A172 (cell line): ENCODE measurements at regions not wholly inside any gene's neighbourhood (a gene's known extent, or its start where the extent isn't known, plus 50 kb on each side); places are given as distances from the start of the nearest gene placed in this dataset.
"Not testable (repeated sequence)": the region's sequence is repeated elsewhere in the genome, so short reads cannot be mapped to it uniquely, and the experiment has no call there.

Experiments used
- DNase-seq: peaks from one replicate; pipeline ENCODE4 v3.0.0-alpha.2; 2015; ENCODE audit warnings: low spot score

DNA sequence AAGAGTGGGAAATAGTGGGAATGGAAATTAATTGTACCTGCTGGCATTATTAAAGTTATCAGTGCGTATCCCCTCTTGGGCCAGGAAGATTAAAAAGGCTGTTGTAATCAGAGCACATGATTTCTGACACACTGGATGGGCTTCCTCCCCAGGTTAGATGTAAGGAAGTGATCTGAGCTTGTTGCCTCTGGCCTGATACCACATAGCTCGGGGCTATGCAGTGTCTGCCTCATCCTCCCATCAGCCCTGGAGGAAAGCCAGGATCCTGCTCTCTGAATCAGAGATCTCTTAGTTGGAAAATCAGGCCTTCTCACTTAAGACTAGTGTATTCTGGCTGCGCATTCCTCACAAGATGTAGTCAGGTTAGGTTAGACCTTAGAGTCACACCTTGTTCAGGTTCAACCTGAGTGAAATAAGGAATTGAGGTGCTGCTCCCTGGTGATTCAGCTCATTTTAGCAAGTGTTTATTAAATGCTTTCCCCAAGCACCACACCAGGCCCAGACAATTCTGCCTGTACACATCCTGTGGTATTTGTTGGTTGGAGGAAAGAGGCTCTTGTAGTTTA is 108.2 kb upstream of the IKBKE start:
- DNase-seq = not testable (repeated sequence)

DNA sequence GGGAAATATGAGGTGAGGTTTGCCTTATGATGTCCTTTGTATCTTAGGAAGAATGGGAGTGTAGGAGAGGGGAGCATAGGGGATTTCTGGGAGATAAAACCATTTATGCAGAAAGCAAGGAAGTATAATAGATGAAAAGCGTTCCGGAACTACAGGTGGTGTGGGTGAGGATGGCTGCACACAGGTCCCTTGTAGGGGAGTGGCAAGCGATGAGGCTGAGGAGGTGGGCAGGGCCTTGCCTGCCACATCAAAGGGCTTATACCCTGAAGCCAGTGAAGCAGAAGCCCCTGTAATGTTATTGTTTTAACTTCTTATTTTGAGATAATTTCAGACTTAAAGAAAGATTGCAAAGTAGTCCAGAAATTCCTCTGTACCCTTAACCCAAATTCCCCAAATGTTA is 107.3 kb upstream of the IKBKE start:
- DNase-seq = not testable (repeated sequence)

DNA sequence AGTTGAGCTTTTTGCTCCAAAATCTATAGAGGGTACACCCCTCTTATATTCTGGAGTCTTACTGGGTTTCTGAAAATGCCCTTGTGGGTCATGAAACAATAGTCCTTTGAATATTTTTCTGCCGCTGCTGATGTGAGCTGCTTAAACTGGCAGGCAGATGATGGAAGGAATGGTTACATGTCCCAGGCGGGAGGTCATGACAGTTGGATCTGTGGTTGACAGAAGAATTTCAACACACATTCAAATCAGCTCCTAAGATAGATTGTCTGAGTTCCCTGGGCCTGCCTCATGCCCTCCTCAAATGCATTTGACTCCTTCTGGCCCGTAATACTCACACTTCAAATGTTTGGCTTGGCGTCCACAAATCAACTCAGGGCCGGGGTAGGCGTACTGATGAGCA is 105.0 kb upstream of the IKBKE start:
- DNase-seq = not testable (repeated sequence)

DNA sequence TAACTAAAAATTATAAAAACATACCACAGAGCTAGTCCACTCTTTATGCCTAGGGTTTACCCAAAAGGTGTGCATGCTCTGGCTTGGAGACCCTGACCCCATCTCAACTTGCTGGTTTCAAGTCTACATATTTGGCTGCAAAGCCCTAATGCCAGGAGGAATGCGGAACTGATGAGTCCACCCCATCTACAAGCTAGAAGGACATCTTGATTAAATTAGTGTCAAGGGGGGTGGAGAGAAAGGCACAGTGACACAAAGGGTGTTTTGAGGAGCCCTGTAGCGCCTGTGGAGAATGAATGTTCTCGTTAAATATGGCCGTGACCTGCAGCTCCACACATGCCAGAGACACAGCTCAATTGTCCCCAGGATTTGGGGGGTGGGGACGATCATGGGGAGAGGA is 104.1 kb upstream of the IKBKE start:
- DNase-seq = not testable (repeated sequence)

DNA sequence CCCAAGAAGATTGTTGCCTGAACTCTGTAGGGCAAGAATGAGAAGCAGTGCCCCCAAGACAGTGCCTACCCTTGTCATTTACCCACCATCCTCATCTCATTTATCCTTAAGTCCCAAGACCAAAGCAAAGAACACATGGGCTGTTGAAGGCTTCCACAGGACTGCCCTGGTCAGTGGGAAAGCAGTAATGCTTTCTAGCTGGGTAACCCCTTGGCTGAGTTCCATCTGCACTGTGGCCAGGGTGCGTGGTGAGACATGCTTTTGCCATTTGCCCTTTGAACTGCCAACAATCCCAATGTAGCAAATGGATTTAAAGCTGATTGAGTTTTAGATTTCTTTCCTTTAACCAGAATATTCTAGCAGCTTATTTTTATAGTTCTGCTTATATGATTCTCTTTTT is 103.5 kb upstream of the IKBKE start:
- DNase-seq = not testable (repeated sequence)

DNA sequence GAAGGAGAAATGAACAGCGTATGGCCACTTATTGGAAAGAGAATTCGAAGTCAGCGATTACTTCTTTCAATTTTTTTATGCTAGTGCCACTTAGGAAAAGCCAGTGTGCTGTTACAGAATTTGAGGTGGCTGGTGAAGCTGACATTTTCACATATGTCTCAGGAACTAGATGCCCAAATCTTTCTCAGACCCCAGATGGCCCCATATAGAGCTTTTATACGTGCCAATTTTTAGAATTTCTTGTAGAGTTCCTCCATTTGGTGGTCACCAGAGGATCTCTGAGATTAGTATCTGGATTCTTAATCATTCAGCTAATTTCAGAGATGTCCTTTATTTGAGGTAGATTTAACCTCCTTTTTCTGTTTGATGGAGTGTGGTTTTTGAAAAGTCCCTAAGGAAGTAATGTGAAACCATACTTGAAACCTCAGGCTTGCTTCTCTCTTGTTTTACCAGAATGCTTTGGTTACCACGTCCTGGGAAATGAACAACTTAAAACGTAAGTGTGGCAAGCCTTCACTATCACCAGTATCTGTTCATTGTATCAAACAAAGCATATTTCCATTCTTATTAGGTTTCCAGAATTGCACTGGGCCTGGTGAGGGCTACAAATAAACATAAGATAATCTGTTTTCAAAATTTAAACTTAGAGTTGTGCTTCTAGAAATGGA is 102.2 kb upstream of the IKBKE start:
- DNase-seq = not testable (repeated sequence)

DNA sequence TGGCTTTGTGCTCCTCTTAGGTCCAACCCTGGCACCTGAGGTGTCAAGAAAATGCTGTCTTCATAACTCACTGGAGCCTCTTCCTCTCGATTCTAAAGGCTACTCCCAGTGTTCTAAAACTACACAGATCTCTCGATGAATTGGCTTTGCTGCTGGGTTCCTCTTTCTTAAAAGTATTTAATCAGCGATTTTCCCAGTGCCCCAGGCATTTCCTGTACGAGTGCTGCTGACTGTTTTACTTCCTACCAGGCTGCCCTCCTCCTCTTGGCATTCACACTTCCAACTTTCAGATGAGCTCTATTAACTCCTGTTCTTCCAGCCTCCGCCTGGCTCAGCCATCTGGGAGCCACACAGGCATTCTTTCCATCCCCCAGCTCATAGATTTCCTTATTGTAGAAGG is 95.6 kb upstream of the IKBKE start:
- DNase-seq = not testable (repeated sequence)

DNA sequence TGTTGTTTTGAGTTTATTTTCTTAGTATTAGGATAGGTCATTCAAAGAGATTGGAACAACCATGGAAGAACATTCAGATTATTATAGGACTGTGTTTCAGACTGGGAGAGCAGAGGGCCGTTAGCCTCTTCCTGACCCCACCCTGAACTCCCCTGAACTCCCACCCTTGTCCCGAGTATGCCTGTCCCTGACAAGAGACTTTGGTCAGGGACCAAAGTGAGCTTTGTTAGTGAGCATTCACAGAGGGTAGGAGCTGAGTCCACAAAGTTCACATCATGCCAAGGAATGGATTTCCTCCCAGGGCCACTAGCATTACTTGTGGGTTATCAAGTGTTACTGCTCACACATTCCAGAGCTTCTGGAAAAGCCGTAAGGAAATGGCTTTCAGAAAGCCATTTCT is 94.7 kb upstream of the IKBKE start:
- not testable (repeated sequence) for DNase-seq

DNA sequence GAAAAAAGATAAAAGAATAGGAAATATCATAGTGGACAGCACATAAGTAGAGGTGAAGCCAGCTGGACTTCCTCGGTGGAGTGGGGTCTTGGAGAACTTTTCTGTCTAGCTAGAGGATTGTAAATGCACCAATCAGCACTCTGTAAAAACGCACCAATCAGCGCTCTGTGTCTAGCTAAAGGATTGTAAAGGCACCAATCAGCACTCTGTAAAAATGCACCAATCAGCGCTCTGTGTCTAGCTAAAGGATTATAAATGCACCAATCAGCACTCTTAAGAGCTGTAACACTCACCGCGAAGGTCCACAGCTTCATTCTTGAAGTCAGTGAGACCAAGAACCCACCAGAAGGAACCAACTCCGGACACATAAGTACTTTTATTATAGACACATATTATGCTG is 91.8 kb upstream of the IKBKE start:
- DNase-seq = not testable (repeated sequence)

DNA sequence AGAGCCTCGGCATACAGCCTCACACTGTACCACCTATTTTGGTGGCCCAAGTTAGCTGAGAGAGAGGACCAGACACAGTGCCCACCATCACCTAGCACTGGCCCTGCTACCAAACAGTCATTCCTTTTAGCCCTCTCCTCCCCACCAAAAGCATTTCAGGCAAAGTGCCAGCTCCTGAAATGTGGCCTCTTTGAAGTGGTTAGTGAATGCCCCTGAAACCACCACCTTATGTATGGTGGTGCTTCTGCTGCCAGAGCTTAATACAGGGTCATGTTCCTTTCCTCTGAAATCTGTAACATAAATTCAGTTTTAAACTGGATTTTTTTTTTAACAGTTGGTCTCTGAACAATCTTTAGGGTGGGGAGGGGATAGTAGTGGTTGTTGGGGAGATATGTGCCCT is 91.0 kb upstream of the IKBKE start:
- DNase-seq = not testable (repeated sequence)

DNA sequence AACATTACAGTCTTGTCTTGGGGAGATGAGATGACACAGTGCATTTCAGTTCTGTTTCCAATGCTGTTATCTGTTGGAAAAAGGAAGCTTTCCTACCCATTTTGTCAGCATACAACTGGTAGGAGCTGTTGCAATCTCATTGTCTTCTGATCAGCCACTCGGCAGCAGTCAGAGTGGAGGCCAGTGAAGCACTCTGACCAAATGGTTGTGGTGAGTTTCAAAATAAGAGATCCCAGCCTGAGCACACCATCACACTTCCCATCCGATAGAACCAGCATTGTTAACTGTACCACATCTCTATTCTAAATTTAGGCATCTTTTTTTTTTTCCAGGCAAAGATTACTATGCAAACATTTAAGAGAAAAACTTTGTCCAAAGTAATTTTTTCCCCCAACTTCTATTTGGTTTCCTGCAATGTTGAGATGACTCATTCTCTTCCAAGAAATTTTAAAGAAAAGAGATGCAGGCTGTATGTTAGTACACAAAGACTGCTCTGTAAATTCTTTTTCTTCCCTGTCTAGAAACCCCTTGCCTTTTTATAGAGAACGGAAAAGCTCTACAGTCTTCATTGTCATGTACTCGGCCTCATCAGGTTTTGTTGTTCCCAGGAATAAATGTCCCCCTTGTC is 90.0 kb upstream of the IKBKE start:
- DNase-seq = peak; percentile 19

DNA sequence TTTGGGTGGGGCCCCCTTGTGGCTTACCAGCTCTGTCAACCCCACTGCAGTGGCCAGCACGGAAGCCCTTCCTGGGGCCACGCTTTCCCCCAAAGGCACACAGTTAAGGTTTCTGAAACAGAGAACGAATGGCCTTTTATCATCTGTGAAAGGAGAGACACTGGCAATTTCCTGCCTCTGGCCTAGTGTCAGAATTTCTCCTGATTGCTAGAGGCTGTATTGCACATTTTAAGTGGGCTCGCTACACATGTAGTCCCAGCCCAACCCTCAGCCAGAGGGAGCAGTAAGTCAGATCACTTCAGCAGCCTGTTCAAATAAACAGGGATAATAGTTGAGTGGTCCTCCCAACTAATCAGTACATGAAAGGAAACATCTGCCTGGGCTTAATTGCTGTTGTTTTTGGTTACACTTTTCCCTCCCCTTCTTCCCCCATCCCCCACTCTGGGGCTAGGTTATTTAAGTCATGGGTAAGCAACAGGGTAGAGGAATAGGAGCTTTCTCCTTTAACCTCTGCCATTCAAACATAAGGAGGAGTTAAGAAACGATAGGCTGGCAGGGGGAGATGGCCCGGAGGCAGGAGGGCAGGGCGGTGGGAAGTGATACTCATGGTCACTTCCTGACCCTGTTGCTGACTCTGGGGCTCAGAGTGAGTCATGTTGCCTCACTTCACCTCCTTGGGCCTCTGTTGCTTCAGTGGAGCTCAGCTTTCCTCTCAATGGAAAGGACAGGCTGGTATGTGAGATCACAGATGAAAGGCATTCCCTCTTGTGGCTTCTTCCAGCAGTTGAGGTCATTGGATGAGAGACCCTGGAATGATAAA is 89.3 kb upstream of the IKBKE start:
- peak; percentile 5 for DNase-seq

DNA sequence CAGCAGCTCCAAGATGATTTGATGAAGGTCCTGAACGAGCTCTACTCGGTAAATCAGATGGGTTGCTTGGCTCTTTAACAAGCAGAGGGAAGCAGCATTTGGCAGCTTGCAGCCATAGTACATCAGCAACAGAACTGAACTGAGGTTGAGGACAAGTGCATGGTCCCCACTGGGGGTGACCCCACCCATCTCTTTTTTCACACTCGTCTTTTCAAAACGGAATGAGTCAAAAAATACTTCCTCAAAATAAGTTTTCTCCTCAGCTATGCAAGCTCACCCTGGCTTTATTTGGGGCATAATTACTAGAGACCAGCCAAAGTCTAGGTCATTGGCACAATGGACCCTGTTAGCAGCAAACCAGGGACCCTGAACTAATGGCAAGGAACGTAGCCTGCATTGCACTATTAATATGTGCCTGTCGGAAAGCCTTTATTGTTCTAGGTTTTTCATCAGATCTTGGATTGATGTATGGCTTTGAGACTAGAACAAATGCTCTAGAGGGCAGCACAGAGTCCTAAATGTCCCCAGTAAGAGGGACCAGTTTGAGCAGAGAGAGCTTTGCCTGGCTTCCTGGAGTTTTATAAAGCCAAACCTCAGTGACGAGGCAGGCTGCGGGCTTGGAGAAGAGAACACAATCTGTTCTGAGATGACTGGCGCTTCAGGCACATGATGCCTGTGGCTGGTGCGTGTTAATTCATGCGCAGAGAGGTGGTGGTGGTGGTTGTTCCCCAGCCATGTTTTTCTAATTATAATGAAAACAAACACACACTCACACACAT is 86.1 kb upstream of the IKBKE start:
- peak; percentile 48 for DNase-seq

DNA sequence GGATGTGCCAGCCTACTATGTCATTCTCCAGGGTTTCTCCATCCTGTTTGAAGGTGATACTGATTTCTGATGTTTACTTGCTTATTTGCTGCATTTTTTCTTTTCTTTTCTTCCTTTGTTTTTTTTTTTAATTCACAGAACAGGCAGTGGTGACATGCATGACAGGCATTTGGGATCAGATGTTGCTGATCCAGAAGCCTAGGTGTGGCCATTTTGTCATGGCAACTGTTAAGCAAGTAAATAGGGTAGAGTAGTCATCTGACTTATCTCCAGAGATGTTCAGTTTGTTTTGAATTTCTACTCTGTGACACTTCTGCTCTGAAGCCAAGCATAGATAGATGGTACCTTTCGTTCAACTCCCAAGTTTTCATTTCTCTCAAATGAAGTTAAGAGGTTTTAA is 85.4 kb upstream of the IKBKE start:
- not testable (repeated sequence) for DNase-seq

DNA sequence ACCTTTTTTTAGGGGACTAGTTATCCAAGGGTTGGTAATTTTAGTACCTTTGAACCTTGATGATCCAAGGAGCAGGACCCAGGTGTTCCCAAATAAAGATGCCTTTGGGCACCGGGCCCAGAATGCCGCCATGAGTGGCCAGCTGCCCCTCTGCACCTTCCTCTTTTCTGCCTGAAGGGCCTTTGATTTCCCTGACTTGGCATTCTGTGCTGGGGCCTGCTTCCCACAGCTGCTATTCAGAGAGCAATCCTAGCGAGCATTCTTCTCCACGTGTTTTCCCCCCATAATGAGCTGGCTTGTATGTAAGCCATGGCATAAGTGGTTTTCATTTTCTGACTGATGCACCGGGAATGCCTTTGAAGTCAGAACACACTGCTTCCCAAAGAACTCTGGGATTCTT is 82.6 kb upstream of the IKBKE start:
- DNase-seq = not testable (repeated sequence)

DNA sequence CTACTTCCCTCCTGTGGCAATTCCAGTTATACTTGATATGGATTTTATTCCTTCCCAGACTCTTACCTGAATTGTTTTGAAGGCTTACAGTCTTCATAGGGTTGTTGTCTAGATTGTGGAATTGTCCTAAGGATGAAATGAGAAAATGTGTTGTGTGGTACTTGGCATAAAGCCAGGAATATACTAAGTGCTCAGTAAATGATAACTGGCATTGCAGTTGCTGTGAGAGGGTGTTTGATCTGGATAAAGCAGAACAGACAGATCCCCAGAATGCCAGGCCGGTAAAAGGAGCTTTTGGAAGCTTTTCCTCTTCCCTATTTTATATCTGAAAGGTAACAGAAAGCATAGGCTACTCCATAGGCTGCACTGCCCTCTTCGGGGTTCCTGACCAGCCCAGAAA is 78.4 kb upstream of the IKBKE start:
- DNase-seq = not testable (repeated sequence)

DNA sequence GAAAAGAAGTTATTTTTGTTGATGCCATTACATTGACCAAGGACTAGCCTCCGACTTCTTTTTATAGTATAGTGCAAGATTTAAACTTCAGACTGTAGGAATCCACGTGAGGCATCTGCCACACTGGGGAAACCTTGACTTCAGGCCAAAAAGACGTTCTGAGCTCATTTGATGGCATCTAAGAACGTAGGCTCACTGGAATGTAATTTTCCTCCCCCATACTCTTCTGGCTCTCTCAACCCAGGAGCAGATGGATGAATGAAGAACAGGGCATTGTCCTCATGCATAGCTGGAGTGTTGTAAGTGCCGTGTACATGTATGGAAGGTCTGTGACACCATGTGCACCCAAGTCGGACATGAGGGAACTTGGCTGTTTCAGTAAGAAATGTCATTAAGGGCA is 72.8 kb upstream of the IKBKE start:
- not testable (repeated sequence) for DNase-seq

DNA sequence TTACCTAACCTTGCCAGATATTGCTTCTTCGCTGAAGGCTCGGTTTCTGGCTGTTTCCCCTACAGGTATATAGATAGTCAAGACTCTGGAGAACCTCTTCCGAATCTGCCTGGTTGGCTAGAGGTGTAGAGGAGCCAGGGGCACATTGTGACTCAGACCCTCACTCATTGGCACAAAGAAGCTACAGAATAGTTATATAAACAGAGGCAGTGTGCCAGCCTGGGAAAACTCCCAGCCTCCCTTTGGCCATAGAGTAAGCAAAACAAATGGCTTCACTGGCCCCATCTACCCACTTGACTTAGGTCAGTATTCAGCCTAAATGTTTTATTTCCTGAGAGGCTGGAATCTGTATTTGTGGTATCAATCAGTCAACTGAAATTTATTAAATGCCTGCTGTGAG is 72.0 kb upstream of the IKBKE start:
- DNase-seq = not testable (repeated sequence)

DNA sequence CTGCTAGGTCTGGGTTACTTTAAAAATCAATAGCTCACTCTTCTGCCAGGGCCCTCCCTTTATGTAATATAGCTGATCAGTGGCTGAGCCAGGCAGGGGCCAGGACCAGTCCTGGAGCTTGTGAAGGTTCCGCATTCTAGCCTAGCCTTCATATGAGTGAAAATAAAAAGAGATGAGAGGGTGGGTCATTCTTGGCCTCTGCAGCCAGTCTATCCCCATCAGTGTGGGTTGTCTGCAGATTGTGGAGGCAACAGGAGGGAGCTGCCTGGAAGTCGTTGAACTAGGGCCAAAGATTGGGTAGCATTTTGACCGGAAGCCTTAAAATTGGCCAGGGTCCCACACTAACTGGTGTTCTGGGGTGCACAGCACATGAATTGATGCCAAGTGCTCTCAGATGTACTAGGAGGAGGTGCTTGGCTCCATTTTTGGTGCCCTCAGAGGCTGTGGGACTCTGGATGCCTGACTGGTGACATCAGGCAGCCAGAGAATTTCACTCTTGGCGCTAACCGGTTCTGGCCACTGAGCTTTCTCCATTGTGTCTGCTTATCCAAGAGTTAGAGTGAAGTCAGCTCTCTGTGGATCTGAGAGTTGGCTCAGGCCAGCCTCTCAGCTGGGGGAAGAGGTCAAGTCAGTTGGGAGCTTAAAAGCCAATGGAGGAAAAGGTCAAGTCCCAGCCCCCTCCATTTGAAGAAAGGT is 66.5 kb upstream of the IKBKE start:
- not testable (repeated sequence) for DNase-seq

DNA sequence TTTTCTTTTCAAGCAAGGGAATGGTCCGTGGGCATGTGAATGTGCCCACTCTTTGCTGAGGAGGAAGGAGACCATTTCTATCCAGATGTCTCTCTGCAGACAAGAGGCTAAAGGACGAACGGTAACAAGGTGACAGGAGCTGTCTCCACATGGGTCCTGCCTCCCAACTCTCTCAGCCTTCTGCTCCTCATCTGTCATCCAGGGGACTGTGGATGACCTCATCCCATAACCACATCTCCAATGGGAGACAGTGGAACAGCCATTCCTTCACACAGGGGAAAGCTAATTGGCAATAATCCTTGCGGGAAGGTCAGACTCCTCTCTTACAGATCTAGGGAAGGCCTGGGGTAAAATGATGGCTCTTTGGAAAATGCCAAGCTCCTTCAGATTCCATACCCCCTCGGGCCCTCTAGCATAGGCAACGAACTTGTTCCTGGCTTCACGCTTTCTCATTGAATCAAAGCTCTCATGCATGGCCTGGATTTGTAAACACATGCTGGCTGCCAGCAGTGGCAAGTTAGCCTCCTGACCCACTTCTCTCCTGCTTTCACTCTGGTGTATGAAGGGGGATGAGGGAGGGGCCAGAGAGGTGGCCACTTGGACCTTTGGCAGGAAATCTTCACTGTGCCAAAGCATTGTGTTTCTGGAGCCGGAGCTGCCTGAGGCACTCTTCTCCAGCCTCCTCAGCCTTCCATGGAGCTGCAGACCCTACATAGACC is 65.8 kb upstream of the IKBKE start:
- not testable (repeated sequence) for DNase-seq
